GM21576 (cell line): ENCODE measurements at regions not wholly inside any gene's neighbourhood (a gene's known extent, or its start where the extent isn't known, plus 50 kb on each side); places are given as distances from the start of the nearest gene placed in this dataset.
"Not testable (repeated sequence)": the region's sequence is repeated elsewhere in the genome, so short reads cannot be mapped to it uniquely, and the experiment has no call there.

Experiments used
- ATAC-seq: cut with Tn5 transposase; IDR thresholded peaks from one replicate; pipeline ENCODE4 v1.9.1; 2021; ENCODE audit warnings: mild to moderate bottlenecking, moderate library complexity; ENCODE audit not compliant: unreplicated experiment

DNA sequence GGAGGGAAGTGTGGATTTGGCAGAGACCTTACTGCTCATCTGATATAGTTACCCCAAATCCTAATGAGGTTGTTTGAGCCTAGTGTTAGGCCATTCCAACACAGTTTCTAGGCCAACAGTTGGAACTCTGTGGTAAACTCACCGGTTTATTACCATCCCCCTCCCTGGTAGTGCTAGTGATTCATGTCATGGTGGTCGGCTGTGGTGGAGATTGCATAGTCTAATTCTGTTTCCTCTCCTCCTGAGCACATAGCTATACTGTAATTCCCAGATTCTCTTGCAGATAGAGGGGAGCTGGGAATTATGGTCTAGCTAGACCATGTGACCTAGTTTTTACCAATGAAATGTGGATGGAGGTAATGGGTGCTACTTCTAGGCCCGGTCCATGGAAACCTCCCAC is 123.7 kb upstream of the KIF26B start:
- no peak for ATAC-seq

DNA sequence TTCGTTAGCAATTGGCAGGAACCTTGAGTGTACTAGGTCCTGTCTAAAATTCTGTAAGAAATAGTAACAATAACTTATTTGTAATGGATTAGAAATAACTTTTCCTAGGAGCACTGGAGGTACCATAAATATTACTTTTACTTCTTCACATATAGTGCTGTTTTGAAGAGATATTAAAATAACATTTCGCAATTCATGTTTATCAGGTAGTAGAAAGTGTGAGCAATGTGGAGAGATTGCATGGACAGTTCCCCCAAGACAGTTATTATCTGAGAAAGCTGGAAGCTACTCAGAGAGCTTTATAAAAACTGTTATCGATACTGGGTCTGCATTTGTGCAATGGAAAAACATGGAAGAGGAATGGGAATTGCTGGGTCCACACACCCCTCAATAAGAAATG is 128.5 kb upstream of the KIF26B start:
- no peak for ATAC-seq

DNA sequence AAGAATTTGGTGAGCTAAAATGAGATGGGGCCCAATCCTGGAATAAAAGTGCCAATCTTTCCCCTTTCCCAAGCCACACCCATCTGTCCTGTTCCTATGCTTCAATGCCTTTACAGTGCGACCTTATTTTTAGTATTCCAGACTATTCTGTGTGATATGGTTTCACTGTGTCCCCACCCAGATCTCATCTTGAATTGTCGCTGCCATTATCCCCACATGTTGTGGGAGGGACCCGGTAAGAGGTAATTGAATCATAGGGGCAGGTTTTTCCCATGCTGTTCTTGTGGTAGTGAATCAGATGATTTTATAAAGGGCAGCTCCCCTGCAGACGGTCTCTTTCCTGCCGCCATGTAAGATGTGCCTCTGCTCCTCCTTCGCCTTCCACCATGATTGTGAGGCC is 129.3 kb upstream of the KIF26B start:
- ATAC-seq, result no peak

DNA sequence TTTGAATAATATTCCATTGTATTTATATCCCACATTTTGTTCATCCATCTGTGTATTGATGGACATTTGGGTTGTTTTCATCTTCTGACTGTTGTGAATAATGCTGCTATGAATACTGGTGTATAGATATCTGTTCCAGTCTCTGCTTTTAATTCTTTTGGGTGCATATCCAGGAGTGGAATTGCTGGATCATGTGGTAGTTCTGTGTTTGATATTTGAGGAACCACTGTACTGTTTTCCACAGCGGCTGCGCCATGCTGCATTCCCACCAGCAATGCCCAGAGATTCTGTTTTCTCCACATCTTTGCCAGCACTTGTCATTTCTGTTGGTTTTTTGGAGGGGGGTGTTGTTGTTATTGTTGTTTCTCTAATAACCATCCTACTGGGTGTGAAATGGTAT is 131.6 kb upstream of the KIF26B start:
- no peak for ATAC-seq

DNA sequence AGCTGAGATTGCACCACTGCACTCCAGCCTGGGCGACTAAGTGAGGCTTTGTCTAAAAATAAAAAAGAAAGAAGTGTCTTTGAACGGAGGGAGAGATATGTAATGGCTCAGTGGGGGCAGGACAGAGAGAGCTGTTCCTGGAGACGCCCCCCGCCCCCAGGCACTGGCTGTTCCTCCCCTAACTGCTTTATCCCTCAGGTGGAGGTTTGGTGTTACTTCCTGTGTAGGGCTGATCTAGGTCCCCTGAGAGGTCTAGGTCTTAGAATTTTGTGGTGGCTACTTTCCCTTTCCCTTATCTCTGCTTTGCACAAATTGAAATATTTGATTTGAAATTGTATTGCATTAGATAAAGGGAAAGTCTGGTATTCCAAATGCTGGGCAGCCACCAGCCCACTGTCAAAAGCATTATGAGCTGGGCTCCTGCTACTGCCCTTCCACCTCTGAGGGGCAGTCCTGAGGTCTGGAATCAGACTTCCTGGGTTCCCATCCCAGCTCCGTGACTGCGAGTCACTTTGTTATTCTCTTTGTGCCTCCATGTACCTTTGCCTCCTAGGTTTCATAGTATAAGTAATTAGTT is 134.8 kb upstream of the KIF26B start:
- ATAC-seq, result peak; percentile 55

DNA sequence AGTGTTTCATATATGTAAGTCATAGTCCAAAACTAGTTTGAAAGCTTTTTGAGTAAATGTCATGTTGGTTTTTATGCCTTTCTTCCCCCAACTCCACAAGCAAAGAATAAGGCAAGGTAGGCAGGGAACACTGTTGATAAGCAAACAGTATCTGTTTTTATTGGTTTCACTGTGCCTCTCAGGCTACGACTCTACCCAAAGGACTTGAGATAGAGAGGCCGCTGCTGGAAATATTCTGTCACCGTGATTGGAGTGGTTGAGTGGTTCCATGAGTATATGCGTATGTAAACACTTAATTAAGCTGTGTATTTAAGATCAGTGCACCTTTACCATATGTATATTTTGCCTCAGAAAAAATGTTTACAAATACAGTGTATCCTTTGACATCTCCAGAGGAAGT is 138.1 kb upstream of the KIF26B start:
- no peak for ATAC-seq

DNA sequence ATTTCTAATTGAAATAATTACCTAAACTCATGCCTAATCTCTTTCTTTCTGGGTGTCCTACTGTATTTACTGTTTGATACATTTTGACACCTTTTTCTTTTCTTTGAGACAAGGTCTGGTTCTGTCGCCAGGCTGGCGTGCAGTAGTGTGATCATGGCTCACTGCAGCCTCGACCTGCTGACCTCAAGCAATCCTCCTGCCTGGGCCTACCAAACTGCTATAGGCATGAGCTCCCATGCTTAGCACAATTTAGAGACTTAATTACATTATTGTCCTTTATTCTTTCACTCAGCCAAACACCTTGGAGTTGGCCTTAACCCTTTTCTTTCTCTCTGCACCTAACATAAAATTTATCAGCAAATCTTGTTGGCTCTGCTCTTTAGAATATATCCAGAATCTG is 139.8 kb upstream of the KIF26B start:
- ATAC-seq, result no peak

DNA sequence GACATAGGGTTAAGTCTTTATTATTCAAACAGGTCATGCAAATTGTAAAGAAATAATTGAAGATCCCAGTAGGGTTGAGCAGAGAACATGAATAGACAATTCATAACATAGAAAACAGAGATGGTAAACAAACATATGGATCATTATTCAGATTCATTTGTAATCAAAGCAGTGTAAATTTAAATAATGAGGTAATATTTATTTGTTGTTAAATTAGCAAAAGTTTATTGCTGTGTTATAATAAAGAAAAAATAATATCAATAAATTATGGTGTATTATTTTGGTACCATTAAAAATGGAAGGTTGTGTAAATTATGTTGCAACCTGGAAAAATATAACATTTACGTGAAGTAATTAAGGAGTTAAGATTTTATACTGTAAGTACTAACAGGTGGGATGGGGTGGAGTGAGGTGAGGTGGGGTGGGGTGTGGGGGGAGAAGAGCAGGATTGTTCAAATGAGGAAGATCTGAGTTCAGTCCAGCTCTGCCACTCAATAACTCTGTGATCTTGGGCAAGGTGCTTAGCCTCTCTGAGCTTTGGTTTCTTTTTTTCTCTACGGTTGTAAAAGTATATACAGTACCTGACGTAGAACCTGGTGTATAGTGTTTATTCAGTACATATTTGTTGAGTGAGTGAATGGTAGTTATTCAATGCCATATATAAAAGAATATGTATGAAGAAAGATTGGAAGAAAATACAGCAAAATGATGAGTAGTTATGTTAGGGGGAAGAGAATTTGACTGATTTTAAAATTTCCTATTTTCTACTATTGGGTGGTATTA is 140.3 kb upstream of the KIF26B start:
- no peak for ATAC-seq

DNA sequence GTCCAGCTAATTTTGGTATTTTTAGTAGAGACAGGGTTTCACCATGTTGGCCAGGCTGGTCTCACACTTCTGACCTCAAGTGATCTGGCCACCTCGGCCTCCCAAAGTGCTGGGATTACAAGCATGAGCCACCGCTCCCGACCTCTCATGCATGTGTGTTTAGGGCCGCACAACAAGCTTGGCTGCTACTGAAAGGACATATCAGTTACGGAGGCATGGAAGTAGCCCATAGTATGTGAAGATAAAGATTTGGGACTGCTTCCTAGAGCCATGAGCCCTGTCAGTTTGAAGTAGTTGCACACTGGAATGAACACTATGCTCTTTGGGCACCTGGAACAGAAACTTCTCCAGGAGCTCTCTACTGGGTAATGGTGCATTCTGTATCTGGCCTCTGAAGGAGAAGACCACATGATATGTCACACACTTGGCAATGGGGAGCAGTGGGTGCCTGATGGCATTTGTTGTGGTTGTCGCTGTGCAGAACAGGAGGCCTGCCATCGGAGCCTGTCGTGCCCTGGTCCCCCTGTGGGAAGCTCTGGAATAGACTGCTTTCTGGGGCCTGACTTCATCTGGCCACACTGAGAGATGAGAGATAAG is 144.7 kb upstream of the KIF26B start:
- ATAC-seq, result no peak

DNA sequence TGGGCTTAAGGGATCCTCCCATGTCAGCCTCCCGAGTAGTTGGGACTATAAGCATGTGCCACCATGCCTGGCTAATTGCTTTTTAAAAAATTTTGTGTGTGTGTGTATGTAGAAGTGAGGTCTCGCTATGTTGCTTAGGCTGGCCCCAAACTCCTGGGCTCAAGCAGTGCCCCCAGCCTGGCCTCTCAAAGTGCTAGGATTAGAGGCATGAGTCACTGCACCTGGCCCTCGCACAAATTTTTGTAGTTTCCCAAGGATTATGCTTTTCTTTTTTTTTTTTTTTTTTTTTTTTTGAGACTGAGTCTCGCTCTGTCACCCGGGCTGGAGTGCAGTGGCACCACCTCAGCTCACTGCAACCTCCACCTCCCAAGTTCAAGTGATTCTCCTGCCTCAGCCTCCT is 144.4 kb upstream of the HNRNPU start:
- ATAC-seq, result no peak

DNA sequence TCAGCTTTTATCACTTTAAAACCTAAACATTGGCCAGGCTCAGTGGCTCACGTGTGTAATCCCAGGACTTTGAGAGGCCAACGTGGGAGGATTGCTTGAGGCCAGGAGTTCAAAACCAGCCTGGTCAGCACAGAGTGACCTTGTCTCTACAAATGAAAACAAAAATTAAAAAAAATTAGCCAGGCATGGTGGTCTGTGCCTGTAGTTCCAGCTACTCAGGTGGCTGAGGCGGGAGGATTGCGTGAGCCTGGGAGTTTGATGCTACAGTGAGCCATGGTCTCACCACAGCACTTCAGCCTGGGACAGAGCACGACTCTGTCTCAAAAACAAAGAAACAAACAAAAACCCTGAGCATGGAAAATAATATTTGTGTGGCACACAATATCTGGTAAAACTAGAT is 143.5 kb upstream of the HNRNPU start:
- no peak for ATAC-seq

DNA sequence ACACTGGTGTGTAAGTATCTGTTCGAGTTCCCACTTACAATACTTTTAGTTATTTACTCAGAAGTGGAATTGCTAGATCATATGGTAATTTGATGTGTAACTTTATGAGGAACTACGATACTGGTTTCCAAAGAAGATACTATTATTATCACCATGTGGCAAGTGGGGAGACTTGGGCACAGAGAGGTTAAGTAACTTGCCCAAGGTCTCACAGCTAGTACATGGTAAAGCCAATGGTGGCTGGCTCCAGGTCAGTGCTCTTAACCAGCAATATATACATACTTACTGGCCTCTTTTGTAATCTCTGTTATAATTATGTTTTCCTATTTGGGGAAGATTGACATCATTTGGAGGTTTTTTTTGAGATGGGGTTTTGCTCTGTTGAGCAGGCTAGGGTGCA is 138.9 kb upstream of the HNRNPU start:
- ATAC-seq, result no peak

DNA sequence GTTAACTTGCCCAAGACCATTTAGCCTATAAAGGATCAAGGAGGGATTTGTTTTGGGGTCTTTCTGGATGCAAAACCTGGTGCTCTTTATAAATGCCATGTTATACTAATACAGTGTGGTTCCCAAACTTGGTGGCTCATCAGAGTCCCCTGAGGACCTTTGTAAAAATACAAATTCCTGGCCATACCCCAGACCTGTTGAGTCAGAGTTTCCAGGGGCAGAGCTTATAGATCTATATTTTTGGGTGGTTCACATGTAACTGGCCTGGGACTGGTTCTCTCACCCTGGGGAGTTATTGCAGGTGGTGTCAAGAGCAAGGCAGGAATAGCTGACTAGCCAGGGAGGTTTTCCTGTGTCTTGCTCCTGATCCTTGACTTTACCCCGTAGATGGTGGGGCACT is 136.9 kb upstream of the HNRNPU start:
- ATAC-seq, result no peak

DNA sequence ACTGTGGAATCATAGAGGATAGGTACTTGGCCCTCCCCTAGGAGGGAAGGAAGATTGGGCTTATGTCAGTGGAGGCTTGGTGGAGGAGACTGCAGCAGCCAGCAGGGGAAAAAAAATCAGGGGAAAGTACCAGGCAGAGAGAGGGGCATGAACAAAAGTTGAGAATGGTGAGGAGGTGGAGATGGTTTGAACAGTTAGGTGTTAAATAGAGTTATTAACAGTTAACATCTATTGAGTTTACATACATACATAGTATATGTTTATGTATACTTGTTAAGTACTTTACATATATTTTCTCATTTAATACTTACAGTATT is 136.5 kb upstream of the HNRNPU start:
- ATAC-seq, result peak; percentile 49

DNA sequence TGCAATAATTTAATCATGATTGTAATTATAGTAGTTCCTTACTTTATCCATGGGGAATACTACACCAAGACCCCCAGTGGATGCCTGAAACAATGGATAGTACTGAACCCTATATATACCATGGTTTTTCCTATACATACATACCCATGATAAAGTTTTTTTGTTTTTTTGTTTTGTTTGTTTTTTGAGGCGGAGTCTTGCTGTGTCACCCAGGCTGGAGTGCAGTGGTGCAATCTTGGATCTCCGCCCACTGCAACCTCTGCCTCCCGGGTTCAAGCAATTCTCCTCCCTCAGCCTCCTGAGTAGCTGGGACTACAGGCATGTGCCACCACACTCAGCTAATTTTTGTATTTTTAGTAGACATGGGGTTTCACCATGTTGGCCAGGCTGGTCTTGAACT is 135.3 kb upstream of the HNRNPU start:
- not testable (repeated sequence) for ATAC-seq

DNA sequence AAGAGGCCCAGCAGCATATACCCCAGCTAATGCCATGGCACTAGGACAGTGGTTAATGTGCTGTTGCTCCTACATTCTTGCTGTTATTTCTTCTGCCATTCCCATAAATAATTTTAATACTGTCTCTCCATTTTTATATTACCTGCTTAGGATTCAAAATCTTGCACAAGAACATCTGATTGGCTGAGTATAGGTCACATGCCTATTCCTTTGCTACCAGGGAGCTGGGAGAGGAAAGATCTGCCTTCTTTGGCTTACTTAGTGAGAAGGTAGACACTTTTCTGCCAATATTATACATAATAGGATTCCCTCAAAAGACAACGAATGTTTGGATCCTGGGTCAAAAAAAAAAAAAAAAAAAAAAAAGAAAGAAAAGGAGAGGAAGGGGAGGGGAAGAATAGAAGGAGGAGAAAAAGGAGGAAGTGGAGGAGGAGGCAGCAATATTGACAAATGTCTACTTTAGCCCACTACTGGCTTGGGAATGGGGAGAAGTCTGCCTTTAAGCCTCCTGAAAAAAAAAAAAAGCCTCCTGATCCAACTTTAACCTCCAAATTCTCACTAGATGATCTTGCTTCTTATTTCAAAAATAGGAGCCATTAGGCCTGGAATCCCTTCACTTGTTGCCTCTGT is 134.5 kb upstream of the HNRNPU start:
- ATAC-seq, result no peak

DNA sequence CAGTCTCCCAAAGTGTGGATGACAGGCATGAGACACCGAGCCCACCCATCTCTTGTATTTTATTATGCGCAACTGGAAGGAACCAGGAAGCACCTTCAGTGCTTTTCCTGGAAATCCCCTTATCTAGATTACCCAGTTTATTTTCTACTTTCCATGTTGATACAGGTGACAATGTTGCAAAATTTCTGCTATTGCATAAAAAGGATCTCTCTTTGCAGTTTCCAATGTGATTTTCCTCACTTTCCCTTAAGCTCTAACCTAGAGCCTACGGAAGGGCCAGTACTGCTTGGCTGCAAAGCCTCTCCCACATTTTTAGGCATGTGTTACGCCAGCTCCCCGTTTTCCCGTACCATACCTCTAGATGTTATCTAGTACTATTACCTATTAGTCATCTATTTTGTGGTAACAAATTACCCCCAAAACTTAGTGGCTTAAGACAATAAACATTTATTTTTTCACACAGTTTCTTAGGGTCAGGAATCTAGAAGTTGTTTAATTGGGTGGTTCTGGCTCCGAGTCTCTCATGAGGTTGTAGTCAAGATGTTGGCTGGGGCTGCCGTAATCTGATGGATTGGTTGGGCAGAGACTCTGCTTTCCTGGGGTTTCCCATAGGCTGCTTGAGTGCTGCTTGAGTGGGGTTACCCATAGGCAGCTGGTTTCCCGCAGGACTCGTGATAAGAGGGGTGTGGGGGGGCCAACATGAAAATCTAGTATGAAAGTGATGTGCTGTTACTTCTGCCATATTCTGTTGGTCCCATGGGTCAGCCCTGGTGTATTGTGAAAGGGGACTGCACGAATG is 131.5 kb upstream of the HNRNPU start:
- no peak for ATAC-seq

DNA sequence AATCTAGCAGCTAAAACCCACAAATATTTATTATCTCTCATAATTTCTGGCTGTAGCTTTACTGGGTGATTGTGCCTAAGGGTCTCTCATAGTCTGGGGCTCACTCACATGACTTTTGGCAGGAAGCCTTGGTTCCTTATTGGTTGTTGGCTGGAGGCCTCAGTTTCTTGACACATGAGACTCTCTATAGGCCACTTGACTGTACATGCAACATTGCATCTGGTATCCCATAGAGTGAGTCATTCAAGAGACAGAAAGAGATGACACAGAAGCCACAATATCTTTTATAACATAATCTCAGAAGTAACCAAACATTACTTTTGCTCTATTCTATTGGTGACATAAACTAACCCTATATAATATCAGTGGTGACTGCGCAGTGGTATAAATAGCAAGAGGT is 128.5 kb upstream of the HNRNPU start:
- ATAC-seq, result no peak

DNA sequence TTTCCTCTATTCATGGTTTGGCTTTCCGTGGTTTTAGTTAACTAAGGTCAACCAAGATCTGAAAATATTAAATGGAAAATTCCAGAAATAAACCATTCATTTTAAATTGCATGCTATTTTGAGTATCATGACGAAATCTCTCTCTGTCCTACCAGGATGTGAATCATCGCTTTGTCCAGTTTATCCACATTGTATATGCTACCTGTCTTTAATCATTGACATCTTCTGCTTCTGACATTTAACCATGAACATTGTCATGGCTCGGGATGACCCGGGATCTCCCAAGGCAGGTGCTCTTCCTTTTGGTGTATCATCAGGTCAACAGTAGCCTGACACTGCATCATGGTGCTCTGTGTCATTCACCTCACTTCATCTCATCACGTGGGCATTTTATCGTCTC is 125.5 kb upstream of the HNRNPU start:
- no peak for ATAC-seq

DNA sequence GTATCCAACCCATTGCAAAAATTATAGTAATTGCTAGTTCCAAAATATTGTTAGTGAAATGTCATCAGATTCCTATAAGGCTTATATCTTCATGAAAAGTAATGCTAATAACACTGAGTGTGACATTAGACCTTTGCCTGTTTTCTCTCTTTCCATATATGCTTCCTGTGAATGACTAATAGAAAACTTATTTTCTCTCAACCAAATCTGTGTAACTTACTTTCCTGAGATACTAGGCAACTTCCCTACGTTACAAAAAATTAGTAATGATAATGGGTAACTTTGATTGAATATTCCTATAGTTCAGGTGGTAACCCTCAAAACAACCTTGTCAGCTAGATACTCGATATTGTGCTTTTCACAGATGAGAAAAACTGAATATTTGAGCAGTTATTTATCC is 124.2 kb upstream of the HNRNPU start:
- ATAC-seq, result no peak

DNA sequence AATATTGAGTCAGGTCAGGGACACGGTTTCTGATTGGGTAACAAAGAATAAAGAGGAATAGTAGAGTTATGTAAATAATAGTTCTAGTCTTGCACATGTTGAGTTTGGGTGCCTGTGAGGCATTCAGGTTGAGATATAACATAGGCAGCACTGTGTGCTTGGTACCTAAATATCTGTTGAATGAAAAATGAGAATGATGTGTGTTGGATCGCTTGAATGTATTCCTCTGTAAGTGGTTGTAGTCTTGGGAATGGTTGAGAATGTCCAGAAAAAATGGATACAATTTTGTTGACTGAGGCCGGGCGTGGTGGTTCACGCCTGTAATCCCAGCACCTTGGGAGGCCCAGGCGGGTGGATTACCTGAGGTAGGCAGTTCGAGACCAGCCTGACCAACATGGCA is 116.3 kb upstream of the HNRNPU start:
- ATAC-seq, result no peak
